ENCODE measurements at regions not wholly inside any gene's neighbourhood (a gene's known extent, or its start where the extent isn't known, plus 50 kb on each side); places are given as distances from the start of the nearest gene placed in this dataset.
A peak's percentile ranks its signal among the peaks of the same experiment; 100 is the strongest.

- TF ChIP-seq RBBP5 (IDR thresholded peaks at IDR 0.05; ENCODE audit: borderline replicate concordance, low read depth, low read length) (no peak), CEBPB (IDR thresholded peaks at IDR 0.05; ENCODE audit: low read depth, low read length) (no peak), NANOG (IDR thresholded peaks at IDR 0.05; ENCODE audit: insufficient read depth, low read depth, low read length, poor library complexity, severe bottlenecking) (no peak), SUZ12 (IDR thresholded peaks at IDR 0.05; ENCODE audit: low read length) (no peak), MAFK (IDR thresholded peaks at IDR 0.05; ENCODE audit: low read depth, low read length) (no peak)
- no peak overlapping the region for H3K56ac ChIP-seq (replicated peaks; ENCODE audit: insufficient read length, low read depth, low read length)
- no peaks in the 10 kb centered on the region for H3K36me3 ChIP-seq (ENCODE audit: control insufficient read depth in 2 of 4, insufficient read depth in 4 of 4, low read length in 3 of 4)
- H3K79me1 ChIP-seq (ENCODE audit: low read depth, low read length), result no peaks in the 10 kb centered on the region
- H3K27me3 ChIP-seq (replicated peaks in 1 of 4; ENCODE audit: control insufficient read depth in 3 of 4, extremely low read depth in 1 of 4, insufficient read depth in 3 of 4, low read length in 3 of 4), result peaks cover 1 to 19% (median 10%) of the 10 kb centered on the region in 4 experiments; a peak in 6 of 7 replicates
- H3K23me2 ChIP-seq (ENCODE audit: low read depth, low read length), result no peaks in the 10 kb centered on the region
- H4K5ac ChIP-seq (ENCODE audit: insufficient read length, low read depth, low read length), result no peak overlapping the region
- H2BK12ac ChIP-seq (ENCODE audit: low read depth, low read length), result peak overlapping the region; percentile 68; the same call in 1 of the 2 replicates
- no peak overlapping the region for H3K4me2 ChIP-seq (ENCODE audit: insufficient read depth in 1 of 2, low read depth in 2 of 2, low read length in 2 of 2)
- no peak overlapping the region for H3K27ac ChIP-seq (ENCODE audit: low read depth, low read length)
- no peak overlapping the region for H4K91ac ChIP-seq (replicated peaks; ENCODE audit: insufficient read length, low read length)
- ChIA-PET POLR2A (ENCODE audit: partially characterized antibody) (interaction anchor here (1.0 kb wide), 1 partner anchor 26 kb away, joined by 3 read pairs; no protein-coding TSS in a partner anchor), CTCF (ENCODE audit: partially characterized antibody) (interaction anchor here (0.6 to 10.8 kb wide), 36 partner anchors 9 to 317 kb away, joined by 3 to 173 read pairs (median 4); no protein-coding TSS in a partner anchor)
- H3K9me3 ChIP-seq (ENCODE audit: insufficient read depth in 2 of 2, low read depth in 1 of 2, low read length in 1 of 2), result no peaks in the 10 kb centered on the region
- no peak overlapping the region for H2BK20ac ChIP-seq (ENCODE audit: low read length)
- H2AFZ ChIP-seq (ENCODE audit: low read length), result no peak overlapping the region
- no peak overlapping the region for H2AK5ac ChIP-seq (ENCODE audit: low read depth, low read length)
- no peak overlapping the region for H3K9ac ChIP-seq (replicated peaks in 1 of 4; ENCODE audit: extremely low read depth in 1 of 4, low read depth in 3 of 4, low read length in 3 of 4)
- H3K79me2 ChIP-seq (ENCODE audit: control insufficient read depth in 1 of 2, insufficient read depth in 2 of 2, low read length in 2 of 2), result no peaks in the 10 kb centered on the region
- no peak overlapping the region for H4K8ac ChIP-seq (ENCODE audit: extremely low read depth, insufficient read depth, low read length)
- H2BK15ac ChIP-seq (ENCODE audit: low read length), result peak overlapping the region; percentile 97; the same call in 1 of the 2 replicates
- no peak overlapping the region for H3K14ac ChIP-seq (ENCODE audit: insufficient read length)
- H4K20me1 ChIP-seq (replicated peaks in 1 of 2; ENCODE audit: control insufficient read depth in 1 of 2, insufficient read depth in 2 of 2, low read length in 2 of 2), result peaks cover 0 to 3% of the 10 kb centered on the region in 2 experiments
- FAIRE-seq (no peak), DNase-seq (ENCODE audit: low read depth in 1 of 2, low spot score in 2 of 2) (no peak)
- no peak overlapping the region for H2BK120ac ChIP-seq (replicated peaks; ENCODE audit: low read depth, low read length)
- no peak overlapping the region for H2BK5ac ChIP-seq (ENCODE audit: low read depth, low read length)
- H3K4me1 ChIP-seq (replicated peaks in 1 of 4; ENCODE audit: control insufficient read depth in 3 of 4, insufficient read depth in 4 of 4, low read length in 3 of 4), result peaks cover 0 to 5% (median 0%) of the 10 kb centered on the region in 4 experiments; a peak in 4 of 7 replicates
- no peak overlapping the region for H3K4me3 ChIP-seq (ENCODE audit: extremely low read depth in 1 of 4, insufficient read depth in 2 of 4, low read depth in 3 of 4, low read length in 4 of 4)
- 49% methylated on average over 6 of the region's 6 CpGs; no CpG with 5 or more reads in 1 of the 2 experiments for WGBS, 2 experiments (ENCODE audit: extremely low coverage in 1 of 2, insufficient coverage in 1 of 2, insufficient read length in 1 of 2, insufficient replicate concordance in 2 of 2, low coverage in 1 of 2, low lambda C conversion rate in 2 of 2, missing lambda C conversion rate in 1 of 2)
- H3K18ac ChIP-seq (ENCODE audit: extremely low read depth, low read length), result no peak overlapping the region
- H3K4ac ChIP-seq (replicated peaks; ENCODE audit: insufficient read length, low read depth, low read length), result no peak overlapping the region
- H3K23ac ChIP-seq (ENCODE audit: insufficient read length), result no peak overlapping the region
Measured at GRCh38 chr11:69915151-69915500, 95.9 kb upstream of the FGF3 start.
